Skeletal muscle satellite cell (primary cell): ENCODE measurements at regions not wholly inside any gene's neighbourhood (a gene's known extent, or its start where the extent isn't known, plus 50 kb on each side); places are given as distances from the start of the nearest gene placed in this dataset.
"Not testable (repeated sequence)": the region's sequence is repeated elsewhere in the genome, so short reads cannot be mapped to it uniquely, and the experiment has no call there.

Experiments used
- H3K27me3 ChIP-seq: 2 replicates; pipeline ENCODE4 v1.7.0; 2013; ENCODE audit warnings: low read length; ENCODE audit not compliant: control insufficient read depth, insufficient read depth
- H3K36me3 ChIP-seq: 2 replicates; pipeline ENCODE4 v1.7.0; 2013; ENCODE audit warnings: mild to moderate bottlenecking, control low read depth, low read length; ENCODE audit not compliant: insufficient read depth
- H3K4me1 ChIP-seq: 2 replicates; pipeline ENCODE4 v1.7.0; 2013; ENCODE audit warnings: low read length; ENCODE audit not compliant: control insufficient read depth, insufficient read depth
- H3K4me2 ChIP-seq: 2 replicates; pipeline ENCODE4 v1.7.0; 2013; ENCODE audit warnings: mild to moderate bottlenecking, low read length
- H3K4me3 ChIP-seq: 2 replicates; pipeline ENCODE4 v1.7.0; 2013; ENCODE audit warnings: low read length
- H3K9ac ChIP-seq: 2 replicates; pipeline ENCODE4 v1.7.0; 2013; ENCODE audit warnings: mild to moderate bottlenecking, low read depth, low read length, moderate library complexity
- H3K9me3 ChIP-seq: replicated peaks from 2 replicates; pipeline ENCODE4 v1.7.0; 2013; ENCODE audit warnings: mild to moderate bottlenecking, control low read depth, low read length

DNA sequence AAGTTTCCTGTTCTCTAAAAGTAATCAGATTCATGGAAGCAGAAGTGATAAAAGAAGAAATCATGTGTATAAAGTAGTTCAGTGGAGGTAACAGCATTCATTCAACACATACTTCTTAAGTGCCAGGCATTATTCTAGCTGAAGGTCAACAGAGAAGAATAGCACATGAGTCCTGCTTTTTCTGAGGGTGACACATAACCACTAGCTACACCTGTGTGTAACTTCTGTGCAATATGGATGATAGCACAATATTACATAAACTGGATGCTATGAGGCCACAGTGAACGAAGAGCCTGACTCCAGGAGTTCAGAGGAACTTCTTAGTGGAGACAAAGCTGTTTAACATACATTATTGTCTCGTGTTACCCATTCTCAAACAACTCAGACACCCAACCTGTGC lies 114.3 kb upstream of the PCED1B start:
- H3K4me1 ChIP-seq, result peaks cover 28% of the 10 kb centered on the region
- peak overlapping the region; percentile 68 for H3K4me2 ChIP-seq
- no peaks in the 10 kb centered on the region for H3K27me3 ChIP-seq
- peak overlapping the region; percentile 72 for H3K9ac ChIP-seq
- H3K9me3 ChIP-seq, result no peaks in the 10 kb centered on the region
- H3K36me3 ChIP-seq, result no peaks in the 10 kb centered on the region
- no peak overlapping the region for H3K4me3 ChIP-seq

DNA sequence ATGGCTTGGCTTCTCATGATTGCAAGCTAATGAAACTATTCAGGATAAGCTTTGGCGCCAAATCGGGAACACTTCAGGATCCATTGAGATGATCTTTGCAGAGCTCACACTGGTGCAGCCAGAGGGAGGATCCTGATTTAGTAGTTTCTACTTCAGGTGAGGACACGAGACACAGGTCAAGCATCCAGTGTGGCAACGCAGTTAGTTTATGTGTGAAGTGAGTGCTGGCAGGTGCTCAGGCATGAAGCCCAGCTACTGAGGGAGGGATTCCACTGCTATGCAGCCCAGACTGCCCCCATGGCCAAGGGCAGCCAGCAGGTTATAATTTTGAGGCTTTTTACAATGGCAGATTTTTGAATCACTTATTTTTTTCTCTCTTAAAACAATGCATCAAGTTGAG lies 113.5 kb upstream of the PCED1B start:
- no peak overlapping the region for H3K9ac ChIP-seq
- H3K4me3 ChIP-seq, result no peak overlapping the region

GRCh38 chr12:46970636-46971035 lies 108.8 kb upstream of the PCED1B start:
- no peaks in the 10 kb centered on the region for H3K27me3 ChIP-seq
- peaks cover 4% of the 10 kb centered on the region for H3K4me1 ChIP-seq
- H3K4me2 ChIP-seq, result no peak overlapping the region
- H3K9ac ChIP-seq, result no peak overlapping the region
- H3K36me3 ChIP-seq, result no peaks in the 10 kb centered on the region
- H3K4me3 ChIP-seq, result no peak overlapping the region
- no peaks in the 10 kb centered on the region for H3K9me3 ChIP-seq

More for the DNA sequence above, 113.5 kb upstream of the PCED1B start:
- H3K9me3 ChIP-seq, result no peaks in the 10 kb centered on the region
- no peaks in the 10 kb centered on the region for H3K27me3 ChIP-seq
- H3K36me3 ChIP-seq, result no peaks in the 10 kb centered on the region
- no peak overlapping the region for H3K4me2 ChIP-seq
- peaks cover 28% of the 10 kb centered on the region for H3K4me1 ChIP-seq

GRCh38 chr12:46973937-46974336 lies 105.5 kb upstream of the PCED1B start:
- not testable (repeated sequence) for H3K9me3 ChIP-seq, H3K36me3 ChIP-seq, H3K4me2 ChIP-seq, H3K9ac ChIP-seq, H3K4me3 ChIP-seq, H3K27me3 ChIP-seq, H3K4me1 ChIP-seq

DNA sequence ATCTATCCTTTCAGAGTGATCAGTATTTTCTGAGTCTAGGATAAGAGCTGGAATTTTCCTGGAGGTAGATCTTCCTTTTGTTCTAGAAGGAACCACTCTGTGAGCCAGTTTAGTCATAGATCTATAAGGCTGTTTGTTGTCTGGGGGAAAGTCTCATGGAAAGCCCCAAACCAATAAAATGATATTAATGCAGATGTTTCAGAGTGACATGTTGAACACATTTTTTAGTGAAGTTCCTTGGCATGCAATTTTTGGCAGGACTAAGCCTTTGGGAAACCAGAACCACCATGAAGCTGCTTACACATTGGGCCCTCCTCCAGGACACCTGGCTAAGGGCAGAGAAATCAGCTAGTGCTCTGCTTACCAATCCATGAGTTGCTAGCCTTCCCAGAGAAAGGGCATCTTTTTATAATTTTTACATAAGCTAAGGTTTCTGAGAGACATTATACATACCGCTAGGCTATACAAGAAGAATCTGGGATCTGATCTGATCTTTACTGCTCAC lies 101.5 kb upstream of the PCED1B start:
- H3K4me1 ChIP-seq, result no peaks in the 10 kb centered on the region
- H3K4me3 ChIP-seq, result no peak overlapping the region
- H3K4me2 ChIP-seq, result no peak overlapping the region
- H3K9ac ChIP-seq, result no peak overlapping the region
- no peaks in the 10 kb centered on the region for H3K27me3 ChIP-seq
- no peaks in the 10 kb centered on the region for H3K36me3 ChIP-seq
- no peaks in the 10 kb centered on the region for H3K9me3 ChIP-seq

GRCh38 chr12:46981622-46982021 lies 97.8 kb upstream of the PCED1B start:
- Histone ChIP-seq H3K4me2 (no peak overlapping the region), H3K36me3 (no peaks in the 10 kb centered on the region), H3K9ac (no peak overlapping the region), H3K4me1 (peaks cover 3% of the 10 kb centered on the region), H3K4me3 (no peak overlapping the region), H3K27me3 (no peaks in the 10 kb centered on the region), H3K9me3 (no peaks in the 10 kb centered on the region)

- no peaks in the 10 kb centered on the region for H3K27me3 ChIP-seq
- no peaks in the 10 kb centered on the region for H3K9me3 ChIP-seq
- H3K4me2 ChIP-seq, result no peak overlapping the region
- H3K9ac ChIP-seq, result no peak overlapping the region
- no peak overlapping the region for H3K4me3 ChIP-seq
- H3K36me3 ChIP-seq, result no peaks in the 10 kb centered on the region
- H3K4me1 ChIP-seq, result peaks cover 3% of the 10 kb centered on the region
These were observed 96.6 kb upstream of the PCED1B start for GRCh38 chr12:46982629-46983392.

GRCh38 chr12:46983393-46983793 lies 96.0 kb upstream of the PCED1B start:
- no peak overlapping the region for H3K4me2 ChIP-seq
- H3K4me3 ChIP-seq, result no peak overlapping the region
- H3K27me3 ChIP-seq, result no peaks in the 10 kb centered on the region
- H3K9ac ChIP-seq, result no peak overlapping the region
- H3K36me3 ChIP-seq, result no peaks in the 10 kb centered on the region
- H3K9me3 ChIP-seq, result no peaks in the 10 kb centered on the region
- peaks cover 3% of the 10 kb centered on the region for H3K4me1 ChIP-seq

- Histone ChIP-seq H3K27me3 (no peaks in the 10 kb centered on the region), H3K9me3 (no peaks in the 10 kb centered on the region), H3K4me2 (no peak overlapping the region), H3K36me3 (no peaks in the 10 kb centered on the region), H3K4me1 (peaks cover 3% of the 10 kb centered on the region), H3K9ac (peak overlapping the region; percentile 32), H3K4me3 (no peak overlapping the region)
These were observed 95.2 kb upstream of the PCED1B start for GRCh38 chr12:46983959-46984841.

GRCh38 chr12:46985816-46986215 lies 93.6 kb upstream of the PCED1B start:
- Histone ChIP-seq H3K9ac (no peak overlapping the region), H3K4me3 (no peak overlapping the region), H3K4me1 (peaks cover 3% of the 10 kb centered on the region), H3K36me3 (no peaks in the 10 kb centered on the region), H3K9me3 (no peaks in the 10 kb centered on the region), H3K27me3 (no peaks in the 10 kb centered on the region), H3K4me2 (no peak overlapping the region)

DNA sequence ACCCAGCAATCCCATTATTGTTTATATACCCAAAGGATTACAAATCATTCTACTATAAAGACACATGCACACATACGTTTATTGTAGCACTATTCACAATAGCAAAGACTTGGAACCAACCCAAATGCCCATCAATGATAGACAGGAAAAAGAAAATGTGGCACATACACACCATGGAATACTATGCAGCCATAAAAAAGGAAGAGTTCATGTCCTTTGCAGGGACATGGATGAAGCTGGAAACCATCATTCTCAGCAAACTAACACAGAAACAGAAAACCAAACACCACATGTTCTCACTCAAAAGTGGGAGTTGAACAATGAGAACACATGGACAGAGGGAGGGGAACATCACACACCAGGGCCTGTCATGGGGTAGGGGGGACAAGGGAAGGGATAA lies 91.3 kb upstream of the PCED1B start:
- H3K4me2 ChIP-seq, H3K4me3 ChIP-seq, H3K27me3 ChIP-seq, H3K9ac ChIP-seq, H3K4me1 ChIP-seq, H3K36me3 ChIP-seq, H3K9me3 ChIP-seq: not testable (repeated sequence)
